Activated naive CD8-positive, alpha-beta T cell treated with anti-CD3 and anti-CD28 coated beads, Interleukin-2, amount 50 U/mL, for 16 hours (primary cell): ENCODE measurements at regions not wholly inside any gene's neighbourhood (a gene's known extent, or its start where the extent isn't known, plus 50 kb on each side); places are given as distances from the start of the nearest gene placed in this dataset.
"Not testable (repeated sequence)": the region's sequence is repeated elsewhere in the genome, so short reads cannot be mapped to it uniquely, and the experiment has no call there.

Experiments
- DNase-seq: peaks from one replicate; pipeline ENCODE4 v3.0.0-alpha.2; 2020; ENCODE audit warnings: low read depth, low spot score

DNA sequence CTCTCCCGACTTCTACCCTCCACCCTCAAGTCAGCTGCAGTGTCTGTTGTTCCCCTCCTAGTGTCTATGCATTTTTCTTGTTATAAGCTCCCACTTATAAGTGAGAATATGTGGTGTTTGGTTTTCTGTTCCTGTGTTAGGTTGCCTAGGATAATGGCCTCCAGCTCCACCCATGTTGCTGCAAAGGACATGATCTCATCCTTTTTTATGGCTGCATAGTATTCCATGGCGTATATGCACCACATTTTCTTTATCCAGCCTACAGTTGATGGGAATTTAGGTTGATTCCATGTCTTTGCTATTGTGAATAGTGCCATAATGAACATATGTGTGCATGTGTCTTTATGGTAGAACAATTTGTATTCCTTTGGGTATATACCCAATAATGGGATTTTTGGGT, 80.7 kb downstream of the SPTSSA start:
- DNase-seq: not testable (repeated sequence)

DNA sequence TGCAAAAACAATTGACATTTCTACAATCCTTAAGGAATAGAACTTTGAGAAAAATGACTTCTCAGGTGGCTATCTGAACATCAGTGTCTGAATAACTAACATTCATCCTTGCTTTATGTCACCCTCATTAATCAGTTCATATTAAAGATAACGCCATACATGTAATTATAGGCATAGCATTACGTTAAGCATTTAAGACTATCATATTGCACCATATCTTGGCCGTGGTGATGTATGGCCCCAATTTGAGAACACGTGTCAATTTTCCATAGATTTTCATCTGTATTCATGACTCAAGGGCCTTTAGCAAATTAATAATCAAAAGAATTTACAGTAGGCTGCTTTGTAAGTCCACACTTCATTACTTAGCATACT, 81.6 kb downstream of the SPTSSA start:
- no peak for DNase-seq

DNA sequence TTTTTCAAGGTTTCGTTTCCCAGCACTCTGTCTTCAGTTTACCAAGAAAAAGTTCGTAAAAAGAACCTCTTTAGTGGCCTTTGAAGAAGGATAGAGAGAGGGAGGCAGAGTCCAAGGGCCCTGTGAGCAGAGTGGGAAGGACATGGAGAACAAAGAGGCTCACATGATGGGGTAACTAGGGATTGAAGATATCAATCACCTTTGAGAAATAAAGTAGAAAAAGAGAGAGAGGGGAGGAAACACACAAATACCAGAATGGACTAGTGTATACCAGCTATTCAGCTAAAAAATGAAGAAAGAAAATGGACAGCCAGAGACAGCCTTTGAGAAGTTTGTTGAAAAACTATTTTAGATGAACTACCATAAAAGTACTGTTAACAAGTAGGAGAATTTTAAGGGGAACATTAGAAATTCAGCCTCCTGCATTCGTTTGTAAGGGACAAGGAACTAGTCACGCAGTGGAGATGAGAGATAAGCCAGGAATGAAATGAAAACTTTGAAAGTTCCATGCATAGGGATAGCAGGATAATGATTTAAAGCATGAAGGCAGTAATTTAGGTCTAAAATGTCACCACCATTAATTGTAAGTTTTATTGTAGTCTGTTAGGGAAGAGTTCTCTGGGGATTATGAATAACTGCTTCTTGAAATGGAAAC, 82.1 kb downstream of the SPTSSA start:
- DNase-seq: no peak

DNA sequence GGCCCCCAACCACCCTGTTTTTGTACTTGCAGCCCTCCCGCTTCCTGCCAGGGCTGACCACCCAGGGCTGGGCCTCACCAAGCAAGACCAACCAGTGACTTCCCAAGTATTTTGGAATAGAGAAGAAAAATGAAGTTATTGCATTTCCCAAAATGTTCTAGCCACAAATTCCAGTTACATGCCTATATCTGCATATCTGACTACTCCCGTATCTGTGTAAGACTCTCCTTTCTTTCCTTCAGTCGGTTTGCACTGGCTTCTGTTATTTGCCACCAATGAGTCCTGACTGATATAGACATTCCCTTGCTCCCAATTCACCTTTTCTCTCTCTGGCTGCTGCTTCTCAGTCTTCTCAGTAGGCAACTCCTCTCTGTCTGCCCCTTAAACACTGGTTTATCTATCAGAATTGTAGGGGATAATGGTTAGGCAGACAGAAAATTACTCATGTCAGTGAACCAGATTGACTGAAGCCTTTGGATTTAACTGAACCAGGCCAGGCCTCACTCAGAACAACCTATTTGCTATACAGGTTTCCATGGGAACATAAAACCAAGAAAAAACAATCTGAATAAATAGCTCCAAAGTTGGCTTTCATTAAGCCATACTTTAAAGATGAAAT, 85.3 kb downstream of the SPTSSA start:
- DNase-seq: no peak

DNA sequence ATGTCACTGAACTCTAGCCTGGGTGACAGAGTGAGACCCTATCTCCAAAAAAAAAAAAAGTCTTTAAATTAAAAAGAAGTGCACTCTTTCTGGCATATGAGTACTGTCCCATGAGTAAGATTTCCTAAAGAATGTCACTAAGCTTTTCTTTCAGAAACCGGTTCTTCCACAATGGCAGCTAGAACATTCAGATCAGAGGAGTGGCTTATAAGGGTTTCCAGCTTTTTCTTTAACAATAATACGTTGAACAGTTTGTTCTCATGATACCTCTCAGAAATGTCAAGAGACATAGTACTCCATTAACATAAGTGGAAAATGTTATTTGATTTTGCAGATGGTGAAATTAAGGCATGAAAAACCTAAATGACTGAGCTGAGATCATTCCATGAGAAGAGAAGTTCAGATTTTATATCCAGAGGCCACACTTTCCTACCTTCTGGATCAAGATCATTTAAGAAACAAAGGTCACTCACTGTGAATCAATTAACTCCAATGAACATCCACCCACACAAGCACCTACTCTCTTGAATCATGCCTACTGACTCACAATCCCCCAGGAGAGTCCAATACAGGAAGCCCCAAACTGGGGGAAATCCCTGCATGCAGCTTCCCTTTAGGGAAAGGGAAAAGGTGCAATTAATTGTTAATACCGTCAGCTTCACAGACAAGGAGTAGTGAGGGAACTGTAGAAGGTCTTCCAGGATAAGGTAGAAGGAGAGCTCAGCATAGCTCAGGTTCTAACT, 86.9 kb downstream of the SPTSSA start:
- no peak for DNase-seq

DNA sequence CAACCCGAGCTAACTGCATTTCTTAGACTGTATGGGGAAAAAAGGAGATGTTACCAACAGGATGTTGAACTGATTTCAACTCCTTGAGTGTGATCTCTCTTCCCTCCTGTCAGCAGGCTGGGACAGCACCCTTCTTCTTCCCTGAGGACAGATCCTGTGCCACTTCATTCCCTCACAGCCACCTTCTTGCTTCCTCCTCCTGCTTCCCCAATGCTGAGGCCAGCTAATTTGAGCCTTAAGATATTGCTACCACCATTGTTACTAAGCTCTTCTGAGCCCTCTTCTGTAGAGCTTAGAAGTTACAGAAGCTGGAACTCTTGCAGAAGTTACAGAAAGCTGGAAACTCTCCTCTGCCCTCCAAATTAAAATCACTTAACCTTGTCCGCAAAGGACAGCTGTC, 88.8 kb downstream of the SPTSSA start:
- DNase-seq: no peak

DNA sequence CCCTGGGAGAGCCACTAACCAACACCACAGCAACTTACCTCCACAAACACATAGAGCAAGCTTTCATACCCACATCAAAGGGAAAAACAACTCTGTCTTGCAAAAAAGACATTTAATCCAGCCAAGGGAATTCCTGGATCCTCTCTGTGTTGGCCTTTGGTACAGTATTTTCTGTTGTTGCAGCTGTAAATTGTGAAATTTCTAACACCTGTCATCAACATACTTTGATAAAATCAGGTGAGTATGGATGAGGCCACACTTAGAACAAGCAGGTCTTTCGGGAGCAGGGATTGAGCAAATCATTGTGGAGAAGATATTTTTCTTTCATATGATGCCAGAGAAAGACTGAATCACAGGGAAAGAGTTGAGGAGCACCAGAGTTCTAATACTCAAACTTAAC, 89.3 kb downstream of the SPTSSA start:
- no peak for DNase-seq

DNA sequence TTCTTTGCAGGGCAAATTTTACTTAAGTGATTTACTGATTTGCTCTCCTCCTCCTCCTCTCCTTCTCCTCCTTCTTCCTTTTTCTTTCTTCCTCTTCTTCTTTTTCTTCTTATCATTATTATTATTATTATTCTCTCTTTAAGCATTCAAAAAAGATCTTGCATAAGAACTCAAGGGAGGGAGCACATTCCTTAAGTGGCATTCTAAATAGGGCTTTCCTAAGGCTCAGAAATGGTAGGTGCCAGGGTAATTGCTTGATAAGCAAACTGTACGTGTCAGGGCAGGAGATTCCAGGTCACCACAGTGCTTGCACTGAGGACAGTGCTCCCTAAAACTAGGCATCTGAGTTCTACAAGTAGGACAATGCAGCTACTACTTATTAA, 92.4 kb downstream of the SPTSSA start:
- no peak for DNase-seq

DNA sequence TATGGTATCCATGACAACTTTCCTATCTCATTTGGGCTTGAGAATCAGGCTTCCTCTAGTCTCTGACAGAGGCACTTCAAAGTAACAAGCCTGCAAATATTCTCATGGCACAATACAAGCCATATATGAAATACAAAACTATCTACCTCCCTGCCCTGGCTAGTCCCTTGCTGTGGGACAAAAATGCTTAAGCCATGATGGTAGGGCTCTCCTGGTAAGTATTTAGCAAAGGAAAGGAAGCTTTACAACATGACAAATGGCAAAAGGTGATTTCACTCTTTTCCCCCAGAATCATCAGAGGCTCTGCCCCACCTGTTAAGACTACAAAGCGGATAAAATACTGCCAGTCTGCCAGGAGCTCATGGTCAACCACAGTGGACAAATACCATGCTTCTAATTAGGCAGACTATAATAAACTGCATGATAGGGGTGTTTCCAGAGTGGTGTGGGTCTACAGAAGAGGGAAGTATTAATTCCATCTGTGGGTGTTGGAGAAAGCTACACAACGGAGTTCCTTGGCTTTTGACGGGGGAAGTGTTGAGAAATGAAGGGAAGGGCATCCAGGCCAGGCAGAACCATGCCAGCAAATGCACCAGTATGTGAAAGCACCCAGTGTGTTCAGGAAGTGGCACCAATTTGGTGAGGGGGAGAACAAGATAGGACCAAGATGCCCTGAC, 92.9 kb downstream of the SPTSSA start:
- DNase-seq: no peak

DNA sequence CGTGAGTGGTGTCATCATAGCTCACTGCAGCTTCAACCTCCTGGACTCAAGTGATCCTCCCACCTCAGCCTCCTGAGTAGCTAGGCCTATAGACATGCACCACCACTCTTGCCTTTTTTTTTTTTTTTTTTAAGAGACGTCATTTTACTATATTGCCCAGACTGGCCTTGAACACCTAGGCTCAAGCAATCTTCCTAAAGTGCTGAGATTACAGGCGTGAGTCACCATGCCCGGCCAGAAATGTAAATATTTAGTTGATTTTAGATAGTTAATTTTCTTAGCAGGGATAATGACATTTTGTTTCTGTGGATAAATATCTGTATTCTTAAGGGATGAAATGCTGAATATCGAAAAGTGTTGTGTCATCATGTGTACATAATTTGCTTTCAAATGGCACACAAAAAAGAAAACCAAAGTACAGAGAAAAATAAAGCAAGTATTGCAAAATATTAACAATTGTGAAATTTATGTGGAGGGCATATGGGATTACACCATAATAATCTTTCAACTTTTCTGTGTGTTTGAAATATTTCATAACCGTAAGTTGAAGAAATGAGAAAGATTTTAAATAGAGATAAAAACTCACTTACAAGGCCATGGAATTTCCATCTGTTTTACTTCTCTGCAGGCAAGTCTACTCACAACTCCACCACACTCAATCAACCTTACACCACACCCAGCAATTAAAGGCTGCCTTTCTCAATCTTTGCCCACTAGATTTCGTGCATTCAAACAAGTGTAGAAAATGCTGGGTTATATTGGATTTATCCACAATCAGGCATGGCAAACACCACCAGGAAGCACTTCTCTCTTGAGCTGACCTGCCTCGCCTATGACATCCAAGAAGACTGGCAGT, 93.7 kb downstream of the SPTSSA start:
- no peak for DNase-seq

DNA sequence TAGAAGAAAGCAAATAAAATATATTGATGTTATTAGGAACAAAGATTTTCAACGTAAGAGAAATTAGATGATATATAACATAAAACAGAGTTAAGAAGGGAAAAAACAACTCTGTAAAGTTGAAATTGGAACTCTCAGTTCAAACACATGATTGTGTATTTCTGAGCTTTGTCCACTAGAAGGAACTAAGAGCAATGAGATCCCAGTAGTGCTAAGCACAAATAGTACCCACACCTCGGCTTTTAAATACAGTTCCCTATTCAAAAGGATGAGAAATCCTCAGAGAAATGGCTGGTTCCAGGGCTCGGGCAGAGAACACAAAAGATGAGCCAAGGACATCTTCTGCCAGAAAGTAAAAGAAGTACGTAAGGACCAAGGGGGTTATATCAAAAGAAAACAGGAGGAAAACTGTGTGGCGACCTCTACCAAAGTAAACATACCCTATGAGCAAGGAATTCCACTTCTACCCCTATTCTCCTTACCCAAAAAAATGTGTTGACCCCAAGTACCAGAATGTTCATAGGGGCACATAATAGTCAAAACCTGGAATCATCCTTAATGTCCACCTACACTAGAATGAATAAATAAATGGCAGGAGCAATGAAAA, 96.6 kb downstream of the SPTSSA start:
- no peak for DNase-seq

DNA sequence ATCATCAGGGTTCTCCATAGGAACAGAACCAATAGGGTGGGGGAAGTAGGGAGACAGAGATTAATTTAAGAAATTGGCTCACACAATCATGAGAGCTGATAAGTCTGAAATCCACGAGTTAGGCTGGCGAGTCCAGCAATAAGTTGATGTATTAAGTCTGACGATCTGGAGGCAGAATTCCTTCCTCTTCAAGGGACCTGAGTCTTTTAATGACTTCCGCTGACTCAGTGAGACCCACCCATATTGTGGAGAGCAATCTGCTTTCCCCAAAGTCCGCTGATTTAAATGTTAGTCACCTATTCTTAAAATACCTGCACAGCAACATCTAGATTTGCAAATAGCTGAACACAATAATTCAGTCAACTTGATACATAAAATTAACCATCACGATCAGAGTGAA, 97.8 kb downstream of the SPTSSA start:
- DNase-seq: no peak

DNA sequence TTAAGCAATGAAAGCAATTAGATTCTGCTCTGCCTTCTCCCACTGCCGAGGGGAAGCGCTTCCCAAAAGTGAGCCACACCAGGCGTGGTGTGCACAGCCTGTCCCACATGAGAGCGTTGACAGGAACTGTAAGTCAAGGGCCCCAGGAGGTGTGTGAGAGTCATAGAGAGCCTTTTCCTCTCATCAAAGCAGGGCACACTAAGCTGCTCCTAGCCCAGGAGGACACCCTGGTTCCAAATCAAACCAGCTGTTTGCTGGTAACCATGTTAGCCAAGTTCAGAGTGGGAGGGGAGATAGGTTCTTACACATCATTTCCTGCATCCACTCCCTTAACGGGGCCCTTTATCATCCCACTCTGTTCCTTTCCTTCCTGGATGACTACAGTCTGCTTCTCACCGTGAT, 98.3 kb downstream of the SPTSSA start:
- DNase-seq: no peak

DNA sequence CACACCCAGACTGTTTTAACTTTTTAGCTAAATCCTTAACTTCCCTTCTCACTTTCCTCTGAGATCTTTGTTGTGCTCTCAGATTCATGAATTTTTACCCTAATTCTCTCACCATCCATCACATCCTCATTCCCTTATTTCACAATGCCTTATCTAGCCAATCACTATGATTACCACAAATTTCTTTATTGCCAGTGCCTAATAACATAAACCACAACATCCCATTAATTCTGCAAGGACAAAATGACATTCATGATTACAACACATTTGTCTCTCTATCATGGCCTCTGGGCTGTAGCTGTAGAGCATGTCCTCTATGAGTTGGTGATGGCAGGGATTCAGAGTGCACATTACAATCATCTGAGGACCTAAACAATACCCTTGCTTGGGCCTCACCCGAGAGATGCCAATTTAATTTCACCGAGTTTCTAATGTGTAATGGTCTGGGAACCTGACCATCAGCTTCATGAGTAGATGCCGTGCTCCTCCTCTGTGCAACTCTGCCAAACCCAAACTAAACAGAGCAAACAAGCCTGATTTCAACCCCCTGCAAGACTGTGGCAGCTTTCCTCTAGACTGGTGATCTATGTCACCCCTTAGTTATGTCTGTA, 99.3 kb downstream of the SPTSSA start:
- DNase-seq: no peak

DNA sequence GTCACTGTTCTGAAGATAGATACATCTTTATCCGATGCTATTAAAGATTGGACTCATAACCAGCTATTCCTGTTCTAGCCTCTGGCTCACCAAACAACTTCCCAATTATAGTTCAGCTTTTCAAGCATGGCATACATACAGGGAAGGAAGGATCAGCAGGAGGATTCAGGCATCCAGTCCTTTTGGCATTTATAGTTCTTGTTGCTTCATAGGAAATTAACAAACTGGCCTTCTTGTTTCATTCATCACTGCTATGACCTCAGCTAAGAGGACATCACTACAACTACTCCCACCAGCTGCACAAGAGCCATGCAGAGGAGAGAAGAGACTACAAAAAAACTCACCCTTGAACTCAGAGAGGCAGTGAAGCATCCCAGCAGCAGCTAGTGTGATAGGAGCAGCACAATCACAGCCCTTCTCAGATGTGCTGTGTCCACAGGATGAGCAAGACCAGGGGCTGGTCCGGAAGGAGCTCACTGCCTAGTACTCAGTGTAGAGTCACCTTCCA, 100.5 kb downstream of the SPTSSA start:
- DNase-seq: no peak

DNA sequence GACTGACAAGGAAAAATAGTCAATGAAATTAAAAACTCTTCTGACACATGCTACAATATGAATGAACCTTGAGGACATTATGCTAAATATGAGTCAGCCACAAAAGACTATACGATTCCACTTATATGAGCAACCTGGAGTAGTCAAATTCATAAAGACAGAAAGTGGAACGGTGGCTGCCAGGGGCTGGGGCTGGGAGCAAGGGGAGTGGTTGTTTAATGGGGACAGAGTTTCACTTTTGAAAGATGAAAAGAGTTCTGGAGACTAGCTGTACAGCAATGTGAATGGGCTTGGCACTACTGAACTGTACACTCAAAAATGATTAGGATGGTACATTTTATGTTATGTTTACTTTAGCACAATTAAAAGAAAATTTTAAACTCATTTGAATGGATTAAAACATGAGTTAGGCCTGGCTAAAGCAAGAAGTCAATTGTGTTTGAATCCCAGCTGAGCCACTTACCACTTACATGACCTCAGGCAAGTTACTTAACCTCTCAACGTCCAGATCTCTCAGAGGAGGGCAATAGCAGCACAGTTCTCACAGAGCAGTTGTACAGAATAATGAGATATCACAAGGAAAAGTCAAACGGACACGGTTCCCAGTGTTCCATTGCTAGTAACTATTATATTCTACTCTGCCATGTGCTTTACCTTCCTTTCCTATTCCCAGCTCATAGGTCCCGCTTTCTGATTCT, 102.5 kb downstream of the SPTSSA start:
- DNase-seq: no peak

DNA sequence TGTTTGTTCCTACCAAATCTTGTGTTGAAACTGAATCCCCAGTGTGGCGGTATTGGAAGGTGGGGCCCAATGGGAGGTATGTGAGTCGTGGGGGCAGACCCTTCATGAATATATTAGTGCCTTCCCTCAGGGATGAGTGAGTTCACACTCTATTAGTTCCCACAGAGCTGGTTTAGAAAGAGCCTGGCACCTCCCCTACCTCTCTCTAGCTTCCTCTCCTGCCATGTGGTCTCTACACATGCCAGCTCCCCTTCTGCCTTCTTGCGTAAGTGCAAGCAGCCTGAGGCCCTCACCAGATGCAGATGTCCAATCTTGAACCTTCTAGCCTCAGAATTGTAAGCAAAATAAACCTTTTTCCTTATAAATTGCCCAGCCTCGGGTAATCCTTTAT, 105.8 kb downstream of the SPTSSA start:
- DNase-seq: no peak

DNA sequence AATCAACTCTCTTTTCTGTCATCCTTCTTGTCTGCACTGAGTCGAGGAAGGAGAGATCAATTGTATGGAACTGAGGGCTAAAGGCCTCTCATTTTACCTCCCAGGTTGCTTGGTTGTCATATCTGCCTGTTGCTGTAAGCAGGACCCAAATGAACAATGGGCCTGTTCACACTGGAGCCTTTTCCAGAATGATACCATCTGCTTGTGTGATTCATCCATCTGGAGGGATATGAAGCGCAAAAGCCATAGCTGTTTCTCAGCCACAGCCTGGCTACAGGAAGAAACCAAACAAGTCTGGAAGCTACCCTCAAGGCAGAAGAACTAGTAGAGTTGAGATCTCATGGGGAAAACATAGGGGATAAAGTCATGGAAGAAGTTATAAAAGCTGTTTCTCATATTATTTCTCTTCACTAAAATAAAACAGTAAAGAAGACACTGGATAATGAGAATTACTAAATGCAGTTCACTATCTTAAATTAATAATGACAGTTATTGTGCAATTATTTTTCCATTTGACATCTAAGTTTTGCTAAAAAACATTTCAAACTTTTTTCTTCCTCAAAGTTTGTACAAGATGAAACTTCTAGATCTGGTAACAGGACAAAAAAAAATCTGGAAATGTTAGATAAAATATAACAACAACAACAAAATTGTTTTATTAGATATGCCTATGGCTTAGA, 106.3 kb downstream of the SPTSSA start:
- DNase-seq: no peak

DNA sequence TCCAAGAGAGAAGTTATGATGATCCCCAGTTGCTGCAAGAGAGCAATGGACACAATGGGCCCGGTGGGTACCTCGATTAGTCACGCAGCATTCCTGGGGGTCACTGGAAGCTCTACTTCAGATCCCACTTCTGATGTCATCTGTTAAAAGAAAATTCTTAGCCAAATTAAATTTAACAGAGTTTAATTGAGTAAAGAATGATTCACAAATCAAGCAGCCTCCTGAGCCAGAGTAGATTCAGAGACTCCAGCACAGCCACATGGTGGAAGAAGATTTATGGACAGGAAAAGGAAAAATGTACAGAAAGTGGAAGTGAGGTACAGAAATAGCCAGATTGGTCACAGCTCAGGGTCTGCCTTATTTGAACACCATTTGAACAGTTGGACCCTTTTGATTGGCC, 107.5 kb downstream of the SPTSSA start:
- DNase-seq: no peak
